BLaER1 (cell line): ENCODE measurements at regions not wholly inside any gene's neighbourhood (a gene's known extent, or its start where the extent isn't known, plus 50 kb on each side); places are given as distances from the start of the nearest gene placed in this dataset.

Experiments
- H3K27ac ChIP-seq: shearing (Covaris generic); formaldehyde crosslinking; 2 replicates; pipeline ENCODE4 v1.8.1; 2022
- H3K27me3 ChIP-seq: shearing (Covaris generic); formaldehyde crosslinking; 2 replicates; pipeline ENCODE4 v1.8.1; 2022
- H3K36me3 ChIP-seq: shearing (Covaris generic); formaldehyde crosslinking; 2 replicates; pipeline ENCODE4 v1.8.1; 2022
- H3K4me1 ChIP-seq: shearing (Covaris generic); formaldehyde crosslinking; 2 replicates; pipeline ENCODE4 v1.8.1; 2022
- H3K4me2 ChIP-seq: shearing (Covaris generic); formaldehyde crosslinking; 2 replicates; pipeline ENCODE4 v1.8.1; 2022
- H3K4me3 ChIP-seq: shearing (Covaris generic); formaldehyde crosslinking; 2 replicates; pipeline ENCODE4 v1.8.1; 2022
- H3K9ac ChIP-seq: shearing (Covaris generic); formaldehyde crosslinking; 2 replicates; pipeline ENCODE4 v1.8.1; 2022
- H3K9me3 ChIP-seq: shearing (Covaris generic); formaldehyde crosslinking; 2 replicates; pipeline ENCODE4 v1.8.1; 2022
- H4K20me1 ChIP-seq: shearing (Covaris generic); formaldehyde crosslinking; 2 replicates; pipeline ENCODE4 v1.8.1; 2022
- Cebpa-rat ChIP-seq: shearing (Covaris generic); IDR thresholded peaks from 2 replicates; pipeline ENCODE4 v1.8.1; 2022

DNA sequence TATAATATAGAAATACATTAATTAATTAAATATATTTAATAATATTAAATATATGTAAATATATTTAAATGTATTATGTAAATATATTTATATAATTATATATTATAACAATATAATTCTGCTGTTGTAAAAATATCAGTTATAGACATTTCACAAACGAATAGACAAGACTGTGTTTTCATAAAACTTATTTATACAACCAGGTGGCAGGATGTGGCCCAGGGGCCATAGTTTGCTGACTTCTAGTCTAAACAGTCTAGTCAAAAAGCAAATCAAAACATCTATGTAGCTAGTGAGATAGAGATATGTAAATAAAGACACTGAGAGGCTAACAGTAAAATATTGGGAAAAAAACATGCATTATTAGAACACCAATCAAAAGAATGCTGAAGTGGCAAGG, 136.4 kb downstream of the TBXT start:
- Histone ChIP-seq H3K27ac (no peak overlapping the region), H3K4me2 (no peak overlapping the region), H3K4me1 (no peaks in the 10 kb centered on the region), H4K20me1 (no peaks in the 10 kb centered on the region), H3K4me3 (no peak overlapping the region), H3K36me3 (no peaks in the 10 kb centered on the region), H3K9me3 (no peaks in the 10 kb centered on the region), H3K9ac (no peak overlapping the region), H3K27me3 (no peaks in the 10 kb centered on the region)
- no peak for TF ChIP-seq Cebpa-rat

DNA sequence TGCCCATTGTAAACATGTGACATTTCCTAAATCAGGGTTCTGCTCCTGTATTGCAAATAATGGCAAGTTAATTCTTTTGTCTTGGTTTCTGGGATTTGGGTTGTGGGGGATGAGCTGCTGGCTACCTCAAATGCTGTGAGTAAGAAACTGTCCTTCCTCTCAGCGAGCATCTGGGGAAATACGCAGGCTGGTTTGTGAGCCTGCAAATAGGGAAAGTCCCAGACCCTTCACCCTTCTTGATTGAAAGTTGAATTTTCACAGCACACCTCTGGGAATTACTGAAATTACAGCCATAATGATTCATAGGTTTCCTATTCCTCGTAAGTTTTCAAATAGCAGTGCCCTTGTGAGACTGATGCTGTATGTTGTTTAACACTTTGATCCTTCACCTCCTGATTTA, 138.1 kb downstream of the TBXT start:
- Histone ChIP-seq H4K20me1 (no peaks in the 10 kb centered on the region), H3K27ac (no peak overlapping the region), H3K4me2 (no peak overlapping the region), H3K27me3 (no peaks in the 10 kb centered on the region), H3K9ac (no peak overlapping the region), H3K36me3 (no peaks in the 10 kb centered on the region), H3K4me1 (no peaks in the 10 kb centered on the region), H3K9me3 (peaks cover 2% of the 10 kb centered on the region), H3K4me3 (no peak overlapping the region)
- no peak for TF ChIP-seq Cebpa-rat

DNA sequence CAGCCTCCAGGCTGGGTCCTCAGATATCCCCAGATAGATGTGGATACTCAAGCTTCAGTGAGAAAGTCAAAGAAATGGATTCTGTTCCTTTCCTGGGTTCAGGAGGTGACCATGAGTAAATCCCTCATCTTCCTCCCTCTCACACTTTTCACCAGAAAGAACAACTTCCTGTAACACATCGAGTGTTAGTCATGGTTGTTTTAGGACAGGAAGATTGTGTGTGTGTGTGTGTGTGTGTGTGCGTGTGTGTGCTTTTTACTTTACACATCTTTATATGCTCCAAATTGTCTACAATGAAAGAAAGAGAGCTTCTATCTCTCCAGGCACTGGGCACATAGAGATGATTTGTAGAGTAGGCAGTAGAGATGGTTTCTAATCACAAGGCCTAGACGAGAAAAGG, 139.9 kb downstream of the TBXT start:
- peaks cover 12% of the 10 kb centered on the region for H3K9me3 ChIP-seq
- no peak overlapping the region for H3K4me3 ChIP-seq
- no peak overlapping the region for H3K4me2 ChIP-seq
- H3K36me3 ChIP-seq: no peaks in the 10 kb centered on the region
- H3K27ac ChIP-seq: no peak overlapping the region
- no peaks in the 10 kb centered on the region for H4K20me1 ChIP-seq
- no peaks in the 10 kb centered on the region for H3K4me1 ChIP-seq
- no peak for TF ChIP-seq Cebpa-rat
- H3K27me3 ChIP-seq: no peaks in the 10 kb centered on the region
- no peak overlapping the region for H3K9ac ChIP-seq

DNA sequence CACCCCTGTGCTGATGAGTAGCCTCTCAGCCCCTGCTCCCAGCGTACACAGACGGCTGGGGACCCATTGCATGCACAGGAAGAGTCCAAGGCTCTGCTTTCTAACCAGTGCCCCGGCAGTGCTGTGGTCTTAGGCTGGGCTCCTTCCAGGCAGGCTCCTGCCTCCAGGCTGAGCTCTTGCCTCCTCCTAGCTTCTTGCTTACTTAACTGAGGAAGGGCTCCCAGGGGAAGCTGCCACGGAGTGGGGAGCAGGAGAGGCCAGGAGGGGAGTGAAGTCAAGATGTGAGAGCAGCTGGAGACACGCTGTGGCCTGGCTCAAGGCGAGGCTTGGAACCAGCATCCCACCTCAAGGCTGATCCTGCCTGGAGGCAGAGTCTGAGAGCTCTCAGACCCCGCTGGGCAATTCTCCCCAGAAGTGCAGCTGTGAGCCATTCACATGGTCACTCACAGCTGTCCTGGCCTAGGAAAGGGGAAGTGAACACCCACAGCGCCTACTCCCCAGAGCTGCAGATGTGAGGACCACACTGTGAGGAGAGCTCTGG, 141.0 kb downstream of the TBXT start:
- H3K4me3 ChIP-seq: no peak overlapping the region
- peaks cover 12% of the 10 kb centered on the region for H3K9me3 ChIP-seq
- H3K4me1 ChIP-seq: no peaks in the 10 kb centered on the region
- H3K36me3 ChIP-seq: no peaks in the 10 kb centered on the region
- H3K27me3 ChIP-seq: no peaks in the 10 kb centered on the region
- H4K20me1 ChIP-seq: no peaks in the 10 kb centered on the region
- H3K27ac ChIP-seq: no peak overlapping the region
- no peak overlapping the region for H3K9ac ChIP-seq
- no peak overlapping the region for H3K4me2 ChIP-seq
- TF ChIP-seq Cebpa-rat: no peak

DNA sequence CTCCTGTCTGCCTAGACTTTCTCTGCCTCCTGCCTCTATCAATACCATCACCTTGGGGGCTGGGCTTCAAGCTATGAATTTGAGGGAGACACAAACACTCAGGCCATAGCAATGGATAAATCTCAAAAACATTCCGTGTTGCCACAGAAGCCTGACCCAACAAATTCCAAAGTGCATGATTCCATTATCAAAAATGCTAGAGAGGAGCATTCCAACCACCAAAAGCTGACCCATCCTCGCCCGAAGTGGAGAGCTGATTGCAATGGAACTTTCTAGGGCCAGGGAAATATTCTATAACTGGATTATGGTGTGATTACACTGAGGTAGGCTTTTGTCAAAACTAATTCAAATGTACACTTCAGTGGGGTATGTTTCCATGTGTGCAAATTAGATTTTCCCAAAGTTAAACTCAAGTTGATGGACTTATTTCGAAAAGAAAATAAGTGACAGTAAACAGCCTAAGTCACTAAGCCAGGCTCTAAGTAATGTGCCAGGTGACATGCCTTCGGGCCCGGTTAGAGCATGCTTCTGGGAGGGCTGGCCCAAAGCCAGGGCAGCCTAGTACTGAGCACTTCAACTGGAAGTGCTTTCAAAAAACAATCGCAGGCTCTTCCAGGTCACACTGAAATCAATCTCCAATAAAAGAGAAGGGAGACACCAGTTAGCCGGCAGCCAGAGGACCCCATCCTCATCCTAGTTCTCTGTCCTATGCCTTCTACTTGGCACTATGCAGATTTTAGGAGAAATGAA, 142.3 kb downstream of the TBXT start:
- TF ChIP-seq Cebpa-rat: no peak
- Histone ChIP-seq H3K36me3 (no peaks in the 10 kb centered on the region), H4K20me1 (no peaks in the 10 kb centered on the region), H3K4me3 (no peak overlapping the region), H3K27ac (no peak overlapping the region), H3K4me2 (no peak overlapping the region), H3K9ac (no peak overlapping the region), H3K4me1 (no peaks in the 10 kb centered on the region), H3K9me3 (peaks cover 12% of the 10 kb centered on the region), H3K27me3 (no peaks in the 10 kb centered on the region)

DNA sequence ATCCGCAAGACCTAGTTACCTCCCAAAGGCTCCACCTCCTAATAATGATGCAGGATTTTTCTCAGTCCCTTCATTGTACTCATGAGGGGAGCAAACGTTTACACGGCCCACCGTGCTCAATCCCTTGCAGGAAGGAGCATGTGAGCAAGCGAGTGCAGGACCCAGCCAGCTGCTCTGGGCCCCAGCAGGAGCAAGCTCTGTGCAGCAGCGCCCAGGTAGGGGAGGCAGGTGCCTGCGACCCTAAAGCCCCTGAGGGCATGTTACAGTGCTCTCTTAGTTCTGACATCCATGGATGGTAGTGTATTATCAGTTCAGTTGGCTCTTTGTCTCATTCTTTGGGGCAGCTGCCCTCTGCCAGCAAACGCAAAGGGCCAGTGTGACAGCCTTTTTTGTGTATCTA, 143.4 kb downstream of the TBXT start:
- Histone ChIP-seq H4K20me1 (no peaks in the 10 kb centered on the region), H3K9ac (no peak overlapping the region), H3K36me3 (no peaks in the 10 kb centered on the region), H3K4me3 (no peak overlapping the region), H3K9me3 (peaks cover 16% of the 10 kb centered on the region), H3K27me3 (no peaks in the 10 kb centered on the region), H3K4me1 (no peaks in the 10 kb centered on the region), H3K4me2 (no peak overlapping the region), H3K27ac (no peak overlapping the region)
- no peak for TF ChIP-seq Cebpa-rat

DNA sequence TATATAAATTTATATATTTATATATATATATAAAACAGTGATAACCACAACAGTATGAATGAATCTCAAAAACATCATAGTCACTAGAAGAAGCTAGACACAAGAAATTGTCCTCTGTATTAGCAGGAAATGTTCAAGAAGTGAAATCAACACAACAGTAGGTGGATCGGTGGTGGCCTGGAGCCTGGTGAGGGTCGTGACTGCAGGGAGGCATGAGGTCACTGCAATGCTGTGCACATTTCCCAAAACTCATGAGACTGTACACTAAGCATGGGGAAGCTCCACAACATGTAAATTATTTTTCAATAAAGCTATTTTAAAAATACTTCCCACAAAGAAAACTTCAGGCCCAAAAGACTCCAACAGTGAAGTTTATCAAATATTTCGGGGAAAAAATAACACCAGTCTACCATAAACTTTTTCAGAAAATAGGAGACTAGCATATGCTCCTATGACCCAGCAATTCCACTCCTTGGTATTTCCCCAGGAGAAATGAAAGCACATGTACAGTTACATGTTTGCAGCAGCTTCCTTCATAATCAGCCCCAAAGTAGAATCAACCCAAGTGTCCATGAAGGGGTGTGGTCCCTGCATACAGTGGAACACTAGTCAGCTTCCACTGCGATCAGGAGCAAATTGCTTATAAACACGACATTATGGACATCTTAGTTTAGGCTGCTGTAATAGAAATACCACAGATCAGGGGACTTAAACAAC, 144.2 kb downstream of the TBXT start:
- Histone ChIP-seq H4K20me1 (no peaks in the 10 kb centered on the region), H3K27me3 (no peaks in the 10 kb centered on the region), H3K27ac (no peak overlapping the region), H3K4me3 (no peak overlapping the region), H3K9ac (no peak overlapping the region), H3K36me3 (no peaks in the 10 kb centered on the region), H3K4me2 (no peak overlapping the region), H3K9me3 (peaks cover 23% of the 10 kb centered on the region), H3K4me1 (no peaks in the 10 kb centered on the region)
- TF ChIP-seq Cebpa-rat: no peak

DNA sequence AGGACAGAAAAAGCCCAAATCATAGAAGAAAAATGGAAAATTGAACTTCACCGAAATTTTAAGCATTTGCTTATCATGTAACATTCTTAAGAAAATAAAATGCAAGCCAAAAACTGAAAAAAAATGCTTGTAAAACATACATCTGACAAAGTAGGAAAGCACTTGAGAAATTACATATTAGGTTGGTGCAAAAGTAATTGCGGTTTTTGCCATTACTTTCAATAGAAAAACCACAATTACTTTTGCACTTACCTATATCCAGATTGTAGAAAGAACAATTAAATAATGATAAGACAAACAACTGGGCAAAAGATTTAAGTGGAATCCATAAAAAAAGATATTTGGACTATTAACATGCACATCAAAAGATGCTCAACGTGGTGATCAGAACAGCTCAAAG, 146.2 kb downstream of the TBXT start:
- H3K4me3 ChIP-seq: no peak overlapping the region
- no peak overlapping the region for H3K9ac ChIP-seq
- no peak for TF ChIP-seq Cebpa-rat

DNA sequence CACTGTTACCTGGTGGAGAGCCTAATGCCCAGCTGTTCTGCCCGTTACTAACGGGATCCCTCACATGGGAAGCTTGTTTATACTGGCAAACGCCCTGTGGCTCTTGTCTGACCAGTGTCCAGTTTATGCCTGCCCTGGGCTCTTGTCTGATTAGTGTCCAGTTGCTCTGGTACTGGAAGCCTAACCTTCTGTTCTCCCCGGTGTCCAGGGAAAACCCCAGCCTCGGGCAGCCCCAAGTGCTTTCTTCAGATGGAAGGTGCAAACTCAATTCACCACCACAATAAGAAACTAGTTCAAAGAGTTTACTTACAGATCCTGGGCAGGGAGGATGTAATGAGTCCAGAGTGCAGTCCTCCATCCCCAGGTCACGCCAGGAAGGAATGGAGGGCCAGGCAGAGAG, 148.4 kb downstream of the TBXT start:
- Histone ChIP-seq H3K4me2 (no peak overlapping the region), H4K20me1 (no peaks in the 10 kb centered on the region), H3K9ac (no peak overlapping the region), H3K4me1 (no peaks in the 10 kb centered on the region), H3K27me3 (no peaks in the 10 kb centered on the region), H3K9me3 (peaks cover 33% of the 10 kb centered on the region), H3K4me3 (no peak overlapping the region), H3K27ac (no peak overlapping the region), H3K36me3 (no peaks in the 10 kb centered on the region)
- TF ChIP-seq Cebpa-rat: no peak

More for the DNA sequence above, 146.2 kb downstream of the TBXT start:
- Histone ChIP-seq H3K4me2 (no peak overlapping the region), H3K27me3 (no peaks in the 10 kb centered on the region), H3K4me1 (no peaks in the 10 kb centered on the region), H3K9me3 (peaks cover 38% of the 10 kb centered on the region), H3K27ac (no peak overlapping the region), H4K20me1 (no peaks in the 10 kb centered on the region), H3K36me3 (no peaks in the 10 kb centered on the region)

DNA sequence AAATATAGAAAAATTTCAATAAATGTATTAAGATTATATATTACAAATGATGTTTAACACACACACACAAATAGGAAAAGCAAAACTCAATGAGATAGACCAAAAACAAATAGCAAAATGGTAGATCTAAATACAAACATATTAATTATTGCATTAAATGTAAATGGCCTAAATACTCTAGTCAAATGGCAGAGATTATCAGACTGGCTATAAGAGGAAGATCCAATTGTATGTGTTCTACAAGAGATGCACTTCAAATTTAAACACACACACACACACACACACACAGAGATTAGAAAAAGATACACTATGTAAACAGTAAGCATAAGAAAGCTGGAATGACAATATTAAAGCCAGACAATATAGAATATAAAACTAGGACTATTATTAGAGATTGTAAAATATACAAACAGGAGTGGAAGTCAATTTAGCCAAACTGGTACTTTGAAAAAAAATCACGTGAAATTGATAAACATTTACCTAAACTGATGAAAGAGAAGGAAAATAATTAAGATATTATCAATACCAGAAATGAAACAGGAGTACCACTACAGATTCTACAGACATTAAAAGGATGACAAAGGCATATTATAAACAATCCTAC, 150.5 kb downstream of the TBXT start:
- no peak overlapping the region for H3K4me2 ChIP-seq
- no peaks in the 10 kb centered on the region for H4K20me1 ChIP-seq
- H3K27ac ChIP-seq: no peak overlapping the region
- no peak overlapping the region for H3K4me3 ChIP-seq
- H3K27me3 ChIP-seq: no peaks in the 10 kb centered on the region
- peaks cover 26% of the 10 kb centered on the region for H3K9me3 ChIP-seq
- H3K4me1 ChIP-seq: no peaks in the 10 kb centered on the region
- TF ChIP-seq Cebpa-rat: no peak
- no peaks in the 10 kb centered on the region for H3K36me3 ChIP-seq
- no peak overlapping the region for H3K9ac ChIP-seq
